ENCODE measurements at regions not wholly inside any gene's neighbourhood (a gene's known extent, or its start where the extent isn't known, plus 50 kb on each side); places are given as distances from the start of the nearest gene placed in this dataset.

DNA sequence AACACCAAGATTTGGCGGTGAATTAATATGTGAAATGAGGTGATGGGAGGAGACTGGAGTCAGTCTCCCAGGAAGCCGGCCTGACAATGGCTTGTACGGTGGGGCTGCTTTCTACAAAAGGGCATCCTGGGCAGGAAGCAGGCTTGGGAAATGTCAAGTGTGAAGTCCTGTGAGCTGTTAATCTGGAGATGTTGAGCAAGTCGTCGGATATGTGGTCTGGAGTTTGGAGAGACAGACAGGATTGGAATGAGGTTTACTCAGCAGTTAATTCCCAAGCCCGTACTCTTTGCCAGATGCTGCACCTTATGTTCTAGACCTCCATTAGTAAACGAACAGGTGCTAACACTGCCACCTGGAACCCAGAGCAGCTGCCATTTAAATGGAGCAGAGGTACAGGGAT is 107.7 kb upstream of the FOXC1 start:
- Histone ChIP-seq H3K9ac (ENCODE audit: insufficient read length, low read depth) (no peak overlapping the region), H3K27me3 (ENCODE audit: insufficient read depth, insufficient read length) (no peaks in the 10 kb centered on the region), H3K36me3 (ENCODE audit: insufficient read depth, insufficient read length, low read length) (no peaks in the 10 kb centered on the region), H3K4me1 (ENCODE audit: insufficient read depth, insufficient read length) (peaks cover 2% of the 10 kb centered on the region), H3K9me3 (ENCODE audit: insufficient read depth, low read length) (no peaks in the 10 kb centered on the region), H3K4me3 (ENCODE audit: insufficient read length, low read depth) (no peak overlapping the region)
- no peak for DNase-seq (ENCODE audit: low read depth, low spot score)
- TF ChIP-seq ZNF274 (IDR thresholded peaks at IDR 0.05; ENCODE audit: low read depth, low read length) (no peak), SUZ12 (IDR thresholded peaks at IDR 0.05; ENCODE audit: extremely low read depth, insufficient read depth, insufficient read length) (no peak), YY1 (IDR thresholded peaks at IDR 0.05; ENCODE audit: insufficient read depth, insufficient read length) (no peak)

DNA sequence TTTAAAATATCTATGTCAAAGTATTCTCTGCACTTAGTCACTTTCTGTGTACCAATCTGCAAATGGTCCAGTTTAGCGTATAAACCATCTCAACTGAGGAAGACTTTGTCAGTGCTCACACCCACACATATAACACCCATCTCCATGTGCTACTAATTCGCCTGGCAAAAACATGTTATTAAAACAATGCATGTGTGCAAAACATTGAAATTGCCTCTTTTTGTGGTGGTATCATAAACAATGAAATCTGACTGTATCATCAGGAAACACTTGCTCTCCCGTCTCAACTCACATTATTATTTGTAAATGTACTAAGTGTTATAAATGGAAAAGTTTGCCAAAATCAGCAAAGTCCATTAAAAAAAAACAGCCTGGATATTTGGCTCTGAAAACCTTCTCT is 105.9 kb upstream of the FOXC1 start:
- H3K9me3 ChIP-seq (ENCODE audit: insufficient read depth, low read length) = no peaks in the 10 kb centered on the region
- H3K36me3 ChIP-seq (ENCODE audit: insufficient read depth, insufficient read length, low read length) = no peaks in the 10 kb centered on the region
- no peak overlapping the region for H3K4me3 ChIP-seq (ENCODE audit: insufficient read length, low read depth)
- H3K4me1 ChIP-seq (ENCODE audit: insufficient read depth, insufficient read length) = no peaks in the 10 kb centered on the region
- no peaks in the 10 kb centered on the region for H3K27me3 ChIP-seq (ENCODE audit: insufficient read depth, insufficient read length)
- DNase-seq (ENCODE audit: low read depth, low spot score) = no peak
- TF ChIP-seq ZNF274 (IDR thresholded peaks at IDR 0.05; ENCODE audit: low read depth, low read length) (no peak), YY1 (IDR thresholded peaks at IDR 0.05; ENCODE audit: insufficient read depth, insufficient read length) (no peak), SUZ12 (IDR thresholded peaks at IDR 0.05; ENCODE audit: extremely low read depth, insufficient read depth, insufficient read length) (no peak)
- no peak overlapping the region for H3K9ac ChIP-seq (ENCODE audit: insufficient read length, low read depth)

DNA sequence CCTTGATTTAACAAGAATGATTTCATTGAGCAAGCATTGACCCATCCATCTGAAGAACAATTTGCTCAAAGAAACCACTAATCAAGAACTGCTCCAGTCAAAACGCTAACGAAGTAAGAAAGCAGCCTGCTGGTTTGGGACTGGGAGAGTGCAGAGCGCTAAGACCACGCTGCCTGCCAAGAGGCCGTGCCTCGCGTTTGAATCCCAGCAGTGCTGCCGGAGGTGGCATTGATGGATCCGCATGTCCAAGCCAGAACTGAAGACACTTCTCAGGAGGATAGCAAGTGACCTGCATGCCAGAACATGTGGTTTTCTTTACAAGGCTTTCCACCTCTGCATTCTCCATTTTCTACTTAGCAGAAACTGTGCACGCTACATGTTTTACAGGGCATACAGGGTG is 105.2 kb upstream of the FOXC1 start:
- no peaks in the 10 kb centered on the region for H3K27me3 ChIP-seq (ENCODE audit: insufficient read depth, insufficient read length)
- no peaks in the 10 kb centered on the region for H3K4me1 ChIP-seq (ENCODE audit: insufficient read depth, insufficient read length)
- no peaks in the 10 kb centered on the region for H3K9me3 ChIP-seq (ENCODE audit: insufficient read depth, low read length)
- H3K4me3 ChIP-seq (ENCODE audit: insufficient read length, low read depth) = no peak overlapping the region
- H3K36me3 ChIP-seq (ENCODE audit: insufficient read depth, insufficient read length, low read length) = no peaks in the 10 kb centered on the region
- TF ChIP-seq SUZ12 (IDR thresholded peaks at IDR 0.05; ENCODE audit: extremely low read depth, insufficient read depth, insufficient read length) = no peak
- no peak for TF ChIP-seq YY1 (IDR thresholded peaks at IDR 0.05; ENCODE audit: insufficient read depth, insufficient read length)
- TF ChIP-seq ZNF274 (IDR thresholded peaks at IDR 0.05; ENCODE audit: low read depth, low read length) = no peak
- H3K9ac ChIP-seq (ENCODE audit: insufficient read length, low read depth) = no peak overlapping the region
- DNase-seq (ENCODE audit: low read depth, low spot score) = no peak

DNA sequence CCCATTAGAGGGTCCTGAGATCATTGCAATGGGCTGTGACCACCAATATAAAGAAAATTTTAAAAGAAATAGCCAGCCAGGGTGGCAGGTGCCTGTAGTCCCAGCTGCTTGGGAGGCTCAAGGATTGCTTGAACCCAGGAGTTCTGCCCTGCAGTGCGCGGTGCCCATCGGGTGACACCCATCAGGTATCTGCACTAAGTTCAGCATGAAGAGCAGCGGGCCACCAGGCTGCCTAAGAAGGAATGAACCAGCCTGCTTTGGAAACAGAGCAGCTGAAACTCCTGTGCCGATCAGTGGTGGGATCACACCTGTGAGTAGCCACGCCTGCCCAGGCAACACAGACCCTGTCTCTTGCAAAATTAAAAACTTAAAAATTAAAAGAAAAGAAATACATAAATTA is 102.5 kb upstream of the FOXC1 start:
- TF ChIP-seq YY1 (IDR thresholded peaks at IDR 0.05; ENCODE audit: insufficient read depth, insufficient read length) (no peak), SUZ12 (IDR thresholded peaks at IDR 0.05; ENCODE audit: extremely low read depth, insufficient read depth, insufficient read length) (no peak), ZNF274 (IDR thresholded peaks at IDR 0.05; ENCODE audit: low read depth, low read length) (no peak)
- H3K9me3 ChIP-seq (ENCODE audit: insufficient read depth, low read length) = no peaks in the 10 kb centered on the region

DNA sequence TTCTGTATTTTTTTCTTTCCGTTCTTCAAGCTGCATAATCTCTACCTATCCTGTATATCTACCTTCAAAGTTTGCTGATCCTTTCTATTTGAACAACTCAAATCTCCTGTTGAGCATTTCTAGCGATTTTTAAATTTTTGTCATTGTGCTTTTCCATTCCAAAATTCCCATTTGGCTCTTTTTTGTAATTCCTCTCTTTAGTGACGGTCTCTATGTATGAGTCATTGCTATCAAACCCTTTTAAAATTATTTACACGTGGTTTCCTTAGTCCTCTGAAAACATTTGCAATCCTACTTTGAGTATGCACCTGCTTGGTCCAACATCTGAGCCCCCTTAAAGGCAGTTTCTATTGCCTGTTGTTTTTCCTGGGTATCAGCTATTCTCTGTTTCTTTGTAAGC is 100.5 kb upstream of the FOXC1 start:
- H3K9me3 ChIP-seq (ENCODE audit: insufficient read depth, low read length) = no peaks in the 10 kb centered on the region

More for the DNA sequence above, 102.5 kb upstream of the FOXC1 start:
- Histone ChIP-seq H3K4me1 (ENCODE audit: insufficient read depth, insufficient read length) (no peaks in the 10 kb centered on the region), H3K27me3 (ENCODE audit: insufficient read depth, insufficient read length) (no peaks in the 10 kb centered on the region), H3K4me3 (ENCODE audit: insufficient read length, low read depth) (no peak overlapping the region), H3K36me3 (ENCODE audit: insufficient read depth, insufficient read length, low read length) (no peaks in the 10 kb centered on the region), H3K9ac (ENCODE audit: insufficient read length, low read depth) (no peak overlapping the region)
- no peak for DNase-seq (ENCODE audit: low read depth, low spot score)

DNA sequence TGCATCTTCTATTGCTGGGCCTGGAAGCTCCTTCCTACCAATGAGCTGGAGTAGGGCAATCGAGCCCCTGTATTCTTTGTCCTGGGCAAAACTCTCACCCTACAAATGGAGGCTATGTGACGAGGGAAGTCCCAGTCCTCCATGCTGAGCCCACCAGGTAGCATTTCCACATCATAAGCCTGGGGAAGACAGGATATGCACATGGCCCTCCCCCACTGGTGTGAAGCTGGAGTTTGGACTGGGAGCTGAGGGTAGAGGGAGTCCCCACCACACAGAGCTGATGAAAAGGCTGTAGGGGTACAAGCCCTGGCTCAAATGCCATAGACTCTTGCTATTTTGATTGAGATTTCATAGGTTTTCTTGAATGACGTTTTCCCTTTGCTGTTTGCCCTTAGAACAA is 99.5 kb upstream of the FOXC1 start:
- Histone ChIP-seq H3K4me3 (ENCODE audit: insufficient read length, low read depth) (no peak overlapping the region), H3K9ac (ENCODE audit: insufficient read length, low read depth) (no peak overlapping the region), H3K36me3 (ENCODE audit: insufficient read depth, insufficient read length, low read length) (no peaks in the 10 kb centered on the region), H3K4me1 (ENCODE audit: insufficient read depth, insufficient read length) (no peaks in the 10 kb centered on the region), H3K9me3 (ENCODE audit: insufficient read depth, low read length) (no peaks in the 10 kb centered on the region), H3K27me3 (ENCODE audit: insufficient read depth, insufficient read length) (no peaks in the 10 kb centered on the region)
- no peak for DNase-seq (ENCODE audit: low read depth, low spot score)
- TF ChIP-seq ZNF274 (IDR thresholded peaks at IDR 0.05; ENCODE audit: low read depth, low read length) (no peak), YY1 (IDR thresholded peaks at IDR 0.05; ENCODE audit: insufficient read depth, insufficient read length) (no peak), SUZ12 (IDR thresholded peaks at IDR 0.05; ENCODE audit: extremely low read depth, insufficient read depth, insufficient read length) (no peak)

More for the DNA sequence above, 100.5 kb upstream of the FOXC1 start:
- no peaks in the 10 kb centered on the region for H3K4me1 ChIP-seq (ENCODE audit: insufficient read depth, insufficient read length)
- no peaks in the 10 kb centered on the region for H3K27me3 ChIP-seq (ENCODE audit: insufficient read depth, insufficient read length)
- TF ChIP-seq SUZ12 (IDR thresholded peaks at IDR 0.05; ENCODE audit: extremely low read depth, insufficient read depth, insufficient read length) = no peak
- TF ChIP-seq ZNF274 (IDR thresholded peaks at IDR 0.05; ENCODE audit: low read depth, low read length) = no peak
- TF ChIP-seq YY1 (IDR thresholded peaks at IDR 0.05; ENCODE audit: insufficient read depth, insufficient read length) = no peak
- no peak overlapping the region for H3K9ac ChIP-seq (ENCODE audit: insufficient read length, low read depth)
- H3K4me3 ChIP-seq (ENCODE audit: insufficient read length, low read depth) = no peak overlapping the region
- DNase-seq (ENCODE audit: low read depth, low spot score) = no peak
- no peaks in the 10 kb centered on the region for H3K36me3 ChIP-seq (ENCODE audit: insufficient read depth, insufficient read length, low read length)

DNA sequence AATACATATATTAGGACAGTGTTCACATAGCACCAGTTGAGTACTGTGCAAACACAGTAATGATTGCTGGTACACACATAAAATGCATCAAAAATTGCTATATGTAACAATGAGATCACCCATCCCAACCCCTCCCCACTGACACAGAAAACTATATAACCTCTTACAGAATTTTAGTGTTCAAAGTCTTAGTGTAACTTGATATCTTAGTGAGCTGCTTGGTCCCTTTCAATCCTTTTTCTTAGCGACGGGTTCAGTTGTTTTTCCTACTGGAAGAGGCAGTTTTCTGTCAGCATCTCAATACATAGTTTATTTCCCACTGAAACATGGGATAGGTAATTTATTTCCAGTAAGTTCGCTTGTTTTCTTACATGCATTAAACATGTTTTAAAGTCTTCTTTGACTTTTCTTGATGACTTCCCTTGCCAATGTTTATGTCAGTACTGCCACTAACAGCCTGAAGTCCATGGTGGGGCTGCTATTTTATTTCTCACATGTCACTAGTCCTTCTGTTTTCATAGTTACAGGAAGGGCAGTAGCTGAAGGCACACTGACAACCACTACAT is 96.4 kb upstream of the FOXC1 start:
- H3K9ac ChIP-seq (ENCODE audit: insufficient read length, low read depth) = no peak overlapping the region
- no peaks in the 10 kb centered on the region for H3K27me3 ChIP-seq (ENCODE audit: insufficient read depth, insufficient read length)
- no peaks in the 10 kb centered on the region for H3K4me1 ChIP-seq (ENCODE audit: insufficient read depth, insufficient read length)
- H3K9me3 ChIP-seq (ENCODE audit: insufficient read depth, low read length) = no peaks in the 10 kb centered on the region
- no peak overlapping the region for H3K4me3 ChIP-seq (ENCODE audit: insufficient read length, low read depth)
- no peaks in the 10 kb centered on the region for H3K36me3 ChIP-seq (ENCODE audit: insufficient read depth, insufficient read length, low read length)
- TF ChIP-seq ZNF274 (IDR thresholded peaks at IDR 0.05; ENCODE audit: low read depth, low read length) (no peak), SUZ12 (IDR thresholded peaks at IDR 0.05; ENCODE audit: extremely low read depth, insufficient read depth, insufficient read length) (no peak), YY1 (IDR thresholded peaks at IDR 0.05; ENCODE audit: insufficient read depth, insufficient read length) (no peak)
- DNase-seq (ENCODE audit: low read depth, low spot score) = no peak
